H1 (cell line): ENCODE measurements at regions not wholly inside any gene's neighbourhood (a gene's known extent, or its start where the extent isn't known, plus 50 kb on each side); places are given as distances from the start of the nearest gene placed in this dataset.

Experiments used
- BRCA1 ChIP-seq: IDR thresholded peaks from 2 replicates; pipeline ENCODE4 v1.6.1; 2012; ENCODE audit warnings: low read depth, low read length, improper control_type of control experiment
- CBX8 ChIP-seq: fragments of 300-800, 300-1000 bp; sonication (generic); IDR thresholded peaks from 2 replicates; pipeline ENCODE4 v1.7.1; 2016; ENCODE audit warnings: low read depth, low read length, borderline replicate concordance
- MAFK ChIP-seq: IDR thresholded peaks from 2 replicates; pipeline ENCODE4 v1.6.1; 2012; ENCODE audit warnings: low read depth, mild to moderate bottlenecking, improper control_type of control experiment, low read length
- PHF8 ChIP-seq: fragments of 200-600 bp; sonication (generic); conservative IDR thresholded peaks from 2 replicates; pipeline ENCODE4 v1.7.1; 2012; ENCODE audit warnings: low read depth, mild to moderate bottlenecking, inconsistent platforms, low read length, moderate library complexity
- RBBP5 ChIP-seq: IDR thresholded peaks from 2 replicates; pipeline ENCODE4 v1.7.1; 2012; ENCODE audit warnings: low read depth, mild to moderate bottlenecking, inconsistent platforms, low read length, moderate library complexity, borderline replicate concordance
- TEAD4 ChIP-seq: IDR thresholded peaks from 2 replicates; pipeline ENCODE4 v1.6.1; 2012; ENCODE audit warnings: low read depth, low read length, inconsistent platforms, mixed read lengths
- TF ChIP-seq, protein P1 (sequence below): fragments of 300-600 bp; sonication (generic); IDR thresholded peaks from 2 replicates; pipeline ENCODE4 v1.7.1; 2012; ENCODE audit warnings: low read length, moderate library complexity, mild to moderate bottlenecking, inconsistent platforms; ENCODE audit not compliant: insufficient replicate concordance

DNA sequence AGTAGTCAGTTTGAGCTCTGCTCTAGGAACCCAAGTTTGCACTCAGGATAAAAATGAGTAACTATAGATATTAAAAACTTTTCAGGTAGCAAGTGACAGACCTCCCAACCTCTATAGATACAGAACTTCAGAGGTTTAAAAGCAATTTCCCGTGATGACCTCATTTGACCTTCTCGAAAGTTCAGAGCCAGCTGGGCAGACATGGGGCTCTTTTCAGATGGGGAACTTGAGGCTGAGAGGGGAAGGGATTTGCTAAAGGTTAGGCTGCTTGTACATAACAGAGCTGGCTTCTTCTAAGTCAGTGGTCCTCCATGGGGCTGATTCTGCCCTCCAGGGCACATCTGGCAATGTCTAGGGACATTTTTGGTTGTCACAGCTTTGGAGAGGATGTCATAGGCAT is 58.8 kb upstream of the ZNF831 start (continued):
- TF ChIP-seq, protein P1, sequence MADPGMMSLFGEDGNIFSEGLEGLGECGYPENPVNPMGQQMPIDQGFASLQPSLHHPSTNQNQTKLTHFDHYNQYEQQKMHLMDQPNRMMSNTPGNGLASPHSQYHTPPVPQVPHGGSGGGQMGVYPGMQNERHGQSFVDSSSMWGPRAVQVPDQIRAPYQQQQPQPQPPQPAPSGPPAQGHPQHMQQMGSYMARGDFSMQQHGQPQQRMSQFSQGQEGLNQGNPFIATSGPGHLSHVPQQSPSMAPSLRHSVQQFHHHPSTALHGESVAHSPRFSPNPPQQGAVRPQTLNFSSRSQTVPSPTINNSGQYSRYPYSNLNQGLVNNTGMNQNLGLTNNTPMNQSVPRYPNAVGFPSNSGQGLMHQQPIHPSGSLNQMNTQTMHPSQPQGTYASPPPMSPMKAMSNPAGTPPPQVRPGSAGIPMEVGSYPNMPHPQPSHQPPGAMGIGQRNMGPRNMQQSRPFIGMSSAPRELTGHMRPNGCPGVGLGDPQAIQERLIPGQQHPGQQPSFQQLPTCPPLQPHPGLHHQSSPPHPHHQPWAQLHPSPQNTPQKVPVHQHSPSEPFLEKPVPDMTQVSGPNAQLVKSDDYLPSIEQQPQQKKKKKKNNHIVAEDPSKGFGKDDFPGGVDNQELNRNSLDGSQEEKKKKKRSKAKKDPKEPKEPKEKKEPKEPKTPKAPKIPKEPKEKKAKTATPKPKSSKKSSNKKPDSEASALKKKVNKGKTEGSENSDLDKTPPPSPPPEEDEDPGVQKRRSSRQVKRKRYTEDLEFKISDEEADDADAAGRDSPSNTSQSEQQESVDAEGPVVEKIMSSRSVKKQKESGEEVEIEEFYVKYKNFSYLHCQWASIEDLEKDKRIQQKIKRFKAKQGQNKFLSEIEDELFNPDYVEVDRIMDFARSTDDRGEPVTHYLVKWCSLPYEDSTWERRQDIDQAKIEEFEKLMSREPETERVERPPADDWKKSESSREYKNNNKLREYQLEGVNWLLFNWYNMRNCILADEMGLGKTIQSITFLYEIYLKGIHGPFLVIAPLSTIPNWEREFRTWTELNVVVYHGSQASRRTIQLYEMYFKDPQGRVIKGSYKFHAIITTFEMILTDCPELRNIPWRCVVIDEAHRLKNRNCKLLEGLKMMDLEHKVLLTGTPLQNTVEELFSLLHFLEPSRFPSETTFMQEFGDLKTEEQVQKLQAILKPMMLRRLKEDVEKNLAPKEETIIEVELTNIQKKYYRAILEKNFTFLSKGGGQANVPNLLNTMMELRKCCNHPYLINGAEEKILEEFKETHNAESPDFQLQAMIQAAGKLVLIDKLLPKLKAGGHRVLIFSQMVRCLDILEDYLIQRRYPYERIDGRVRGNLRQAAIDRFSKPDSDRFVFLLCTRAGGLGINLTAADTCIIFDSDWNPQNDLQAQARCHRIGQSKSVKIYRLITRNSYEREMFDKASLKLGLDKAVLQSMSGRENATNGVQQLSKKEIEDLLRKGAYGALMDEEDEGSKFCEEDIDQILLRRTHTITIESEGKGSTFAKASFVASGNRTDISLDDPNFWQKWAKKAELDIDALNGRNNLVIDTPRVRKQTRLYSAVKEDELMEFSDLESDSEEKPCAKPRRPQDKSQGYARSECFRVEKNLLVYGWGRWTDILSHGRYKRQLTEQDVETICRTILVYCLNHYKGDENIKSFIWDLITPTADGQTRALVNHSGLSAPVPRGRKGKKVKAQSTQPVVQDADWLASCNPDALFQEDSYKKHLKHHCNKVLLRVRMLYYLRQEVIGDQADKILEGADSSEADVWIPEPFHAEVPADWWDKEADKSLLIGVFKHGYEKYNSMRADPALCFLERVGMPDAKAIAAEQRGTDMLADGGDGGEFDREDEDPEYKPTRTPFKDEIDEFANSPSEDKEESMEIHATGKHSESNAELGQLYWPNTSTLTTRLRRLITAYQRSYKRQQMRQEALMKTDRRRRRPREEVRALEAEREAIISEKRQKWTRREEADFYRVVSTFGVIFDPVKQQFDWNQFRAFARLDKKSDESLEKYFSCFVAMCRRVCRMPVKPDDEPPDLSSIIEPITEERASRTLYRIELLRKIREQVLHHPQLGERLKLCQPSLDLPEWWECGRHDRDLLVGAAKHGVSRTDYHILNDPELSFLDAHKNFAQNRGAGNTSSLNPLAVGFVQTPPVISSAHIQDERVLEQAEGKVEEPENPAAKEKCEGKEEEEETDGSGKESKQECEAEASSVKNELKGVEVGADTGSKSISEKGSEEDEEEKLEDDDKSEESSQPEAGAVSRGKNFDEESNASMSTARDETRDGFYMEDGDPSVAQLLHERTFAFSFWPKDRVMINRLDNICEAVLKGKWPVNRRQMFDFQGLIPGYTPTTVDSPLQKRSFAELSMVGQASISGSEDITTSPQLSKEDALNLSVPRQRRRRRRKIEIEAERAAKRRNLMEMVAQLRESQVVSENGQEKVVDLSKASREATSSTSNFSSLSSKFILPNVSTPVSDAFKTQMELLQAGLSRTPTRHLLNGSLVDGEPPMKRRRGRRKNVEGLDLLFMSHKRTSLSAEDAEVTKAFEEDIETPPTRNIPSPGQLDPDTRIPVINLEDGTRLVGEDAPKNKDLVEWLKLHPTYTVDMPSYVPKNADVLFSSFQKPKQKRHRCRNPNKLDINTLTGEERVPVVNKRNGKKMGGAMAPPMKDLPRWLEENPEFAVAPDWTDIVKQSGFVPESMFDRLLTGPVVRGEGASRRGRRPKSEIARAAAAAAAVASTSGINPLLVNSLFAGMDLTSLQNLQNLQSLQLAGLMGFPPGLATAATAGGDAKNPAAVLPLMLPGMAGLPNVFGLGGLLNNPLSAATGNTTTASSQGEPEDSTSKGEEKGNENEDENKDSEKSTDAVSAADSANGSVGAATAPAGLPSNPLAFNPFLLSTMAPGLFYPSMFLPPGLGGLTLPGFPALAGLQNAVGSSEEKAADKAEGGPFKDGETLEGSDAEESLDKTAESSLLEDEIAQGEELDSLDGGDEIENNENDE = no peak
- TF ChIP-seq CBX8 (no peak), MAFK (no peak), PHF8 (no peak), BRCA1 (no peak), RBBP5 (no peak), TEAD4 (no peak)
